GM21825 (cell line): ENCODE measurements at regions not wholly inside any gene's neighbourhood (a gene's known extent, or its start where the extent isn't known, plus 50 kb on each side); places are given as distances from the start of the nearest gene placed in this dataset.

Experiments used
- ATAC-seq: cut with Tn5 transposase; IDR thresholded peaks from one replicate; pipeline ENCODE4 v1.9.1; 2021; ENCODE audit warnings: mild to moderate bottlenecking, moderate library complexity; ENCODE audit not compliant: unreplicated experiment

GRCh38 chr7:116443646-116444045 lies 55.9 kb upstream of the CAV2 start:
- no peak for ATAC-seq

- ATAC-seq, result no peak
These were observed 53.9 kb upstream of the CAV2 start for GRCh38 chr7:116445447-116446211.

- ATAC-seq, result no peak
These were observed 53.2 kb upstream of the CAV2 start for GRCh38 chr7:116446212-116446855.

GRCh38 chr7:116447436-116447835 lies 52.1 kb upstream of the CAV2 start:
- no peak for ATAC-seq

GRCh38 chr7:116447966-116448839 lies 51.3 kb upstream of the CAV2 start:
- ATAC-seq, result no peak

- ATAC-seq, result no peak
These were observed 50.1 kb upstream of the CAV2 start for GRCh38 chr7:116449441-116449840.
